ENCODE measurements at regions not wholly inside any gene's neighbourhood (a gene's known extent, or its start where the extent isn't known, plus 50 kb on each side); places are given as distances from the start of the nearest gene placed in this dataset.

DNA sequence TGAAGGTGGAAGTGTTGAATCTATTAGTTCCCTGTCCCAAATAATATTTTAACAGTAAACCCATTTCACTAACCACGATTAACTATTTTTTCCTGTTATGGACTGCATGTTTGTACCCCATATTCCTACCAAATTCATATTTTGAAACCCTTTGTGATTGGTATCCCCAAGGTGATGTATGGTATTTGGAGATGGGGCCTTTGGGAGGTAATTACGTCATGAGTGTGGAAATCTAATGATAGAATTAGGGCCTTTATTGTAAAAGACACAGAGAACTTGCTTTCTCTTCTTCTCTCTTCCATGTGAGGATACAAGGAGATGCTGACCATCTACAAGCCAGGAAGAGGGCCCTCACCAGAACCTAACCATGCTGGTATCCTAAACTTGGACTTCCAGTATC is 744.7 kb downstream of the DTWD2 start:
- no peak for FAIRE-seq
- DNase-seq (ENCODE audit: extremely low spot score, insufficient read length, low read depth): no peak

DNA sequence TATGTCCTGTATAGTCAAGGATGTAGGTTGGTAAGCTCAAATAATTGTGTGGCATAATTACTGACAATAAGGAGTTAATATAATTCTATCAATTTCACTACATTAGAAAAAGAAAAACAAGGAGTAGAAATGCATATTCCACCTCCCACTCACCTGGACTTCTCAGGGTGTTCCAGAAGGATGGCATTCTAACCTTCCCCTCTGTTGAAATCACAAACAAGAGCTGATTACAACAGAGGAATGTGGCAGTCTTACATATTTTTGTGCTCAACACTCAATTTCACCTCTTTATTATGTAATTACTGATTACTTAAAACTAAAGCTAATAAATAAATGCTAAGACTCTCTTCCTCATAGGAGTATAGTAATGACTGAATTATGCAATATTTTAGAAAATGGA is 745.3 kb downstream of the DTWD2 start:
- DNase-seq (ENCODE audit: extremely low spot score, insufficient read length, low read depth) (no peak), FAIRE-seq (no peak)

DNA sequence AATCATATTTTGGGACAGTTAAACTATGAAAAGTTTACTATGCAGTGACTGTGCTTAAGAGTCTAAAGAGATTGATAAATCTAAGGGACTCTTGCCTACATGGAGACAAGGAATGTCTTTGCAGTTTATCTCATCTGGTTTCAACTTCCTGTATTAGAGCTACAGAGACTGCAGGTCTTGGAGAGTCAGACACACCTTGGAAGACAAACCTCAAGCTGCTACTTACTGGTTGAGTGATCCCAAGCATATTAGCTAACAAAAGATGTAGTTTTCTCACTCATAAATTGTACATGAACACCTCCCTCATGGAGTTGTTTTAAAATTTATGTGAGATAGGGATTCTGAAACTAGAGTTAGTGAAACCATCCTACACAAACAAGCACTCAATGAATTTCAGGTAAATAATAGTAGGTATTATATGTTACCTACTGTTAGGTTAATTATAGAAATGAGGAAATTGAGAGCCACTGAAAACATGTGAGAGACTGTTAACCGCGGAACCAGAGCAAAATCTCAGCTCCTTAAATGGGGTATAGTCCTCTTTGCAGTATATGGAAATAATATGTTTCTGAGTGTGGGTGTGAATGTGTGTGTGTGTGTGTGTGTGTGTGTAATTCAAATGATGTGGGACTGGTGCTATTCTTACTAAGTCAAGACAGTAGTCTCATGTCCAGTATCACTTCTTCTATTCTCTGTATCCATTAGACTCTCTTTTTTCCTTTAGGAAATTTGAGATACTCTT is 752.1 kb downstream of the DTWD2 start:
- FAIRE-seq: no peak
- DNase-seq (ENCODE audit: extremely low spot score, insufficient read length, low read depth): no peak

DNA sequence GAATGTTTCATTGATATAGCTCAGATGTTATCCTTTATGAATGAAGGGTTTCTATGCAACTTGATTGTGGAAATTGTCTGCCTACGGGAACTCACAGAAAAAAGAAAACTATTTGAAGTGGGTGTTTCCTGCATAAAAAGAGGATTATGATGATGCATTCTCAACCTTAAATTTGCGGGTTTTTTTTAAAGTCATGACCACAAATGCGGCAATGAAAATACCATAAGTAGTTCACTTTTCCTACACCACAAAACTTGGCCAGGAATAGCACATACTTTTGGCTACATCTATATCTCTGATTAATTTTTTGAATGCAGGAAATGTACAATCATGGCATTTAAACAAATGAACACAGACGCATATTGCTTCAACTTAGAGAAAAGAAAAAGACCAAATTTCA is 754.7 kb downstream of the DTWD2 start:
- no peak for FAIRE-seq

DNA sequence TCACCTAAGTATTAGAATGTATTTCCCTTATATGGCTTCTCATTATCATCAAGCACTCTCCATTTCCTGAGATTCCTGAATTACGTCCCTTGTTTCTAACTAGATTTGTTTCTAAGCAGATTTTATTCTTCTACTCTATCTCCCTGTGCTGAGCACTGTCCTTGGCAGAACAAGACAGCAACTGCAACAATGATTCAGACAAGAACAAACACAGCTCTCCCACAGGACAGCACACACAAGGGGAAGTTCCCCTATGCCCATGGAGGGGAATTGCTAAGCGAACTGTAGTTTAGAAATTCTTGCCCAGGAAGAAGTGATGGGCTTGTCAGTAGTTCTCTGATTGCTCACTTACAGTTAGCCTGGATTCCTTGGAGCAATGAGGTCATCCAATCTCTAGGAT is 759.9 kb downstream of the DTWD2 start:
- no peak for FAIRE-seq
- DNase-seq (ENCODE audit: extremely low spot score, insufficient read length, low read depth): no peak

More for the DNA sequence above, 754.7 kb downstream of the DTWD2 start:
- no peak for DNase-seq (ENCODE audit: extremely low spot score, insufficient read length, low read depth)

DNA sequence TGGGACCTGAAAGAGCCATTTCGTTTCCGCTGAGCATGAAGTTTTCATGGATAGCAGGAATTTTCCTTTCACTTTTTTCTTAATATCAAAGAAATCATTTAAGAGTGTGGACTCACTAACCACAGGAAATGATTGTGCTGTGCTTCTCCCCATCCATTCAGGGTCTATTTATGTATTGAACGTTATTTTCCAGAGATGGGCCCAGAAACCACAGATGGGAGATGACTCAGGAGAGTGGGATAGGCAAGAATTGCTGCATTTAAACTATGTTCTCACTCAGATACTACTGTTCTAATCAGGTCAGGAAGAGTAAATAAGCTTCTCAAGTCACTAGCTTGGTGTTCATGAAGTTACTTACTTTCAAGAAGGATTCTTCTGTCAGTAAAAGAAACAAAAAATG is 763.8 kb downstream of the DTWD2 start:
- FAIRE-seq (no peak), DNase-seq (ENCODE audit: extremely low spot score, insufficient read length, low read depth) (no peak)

DNA sequence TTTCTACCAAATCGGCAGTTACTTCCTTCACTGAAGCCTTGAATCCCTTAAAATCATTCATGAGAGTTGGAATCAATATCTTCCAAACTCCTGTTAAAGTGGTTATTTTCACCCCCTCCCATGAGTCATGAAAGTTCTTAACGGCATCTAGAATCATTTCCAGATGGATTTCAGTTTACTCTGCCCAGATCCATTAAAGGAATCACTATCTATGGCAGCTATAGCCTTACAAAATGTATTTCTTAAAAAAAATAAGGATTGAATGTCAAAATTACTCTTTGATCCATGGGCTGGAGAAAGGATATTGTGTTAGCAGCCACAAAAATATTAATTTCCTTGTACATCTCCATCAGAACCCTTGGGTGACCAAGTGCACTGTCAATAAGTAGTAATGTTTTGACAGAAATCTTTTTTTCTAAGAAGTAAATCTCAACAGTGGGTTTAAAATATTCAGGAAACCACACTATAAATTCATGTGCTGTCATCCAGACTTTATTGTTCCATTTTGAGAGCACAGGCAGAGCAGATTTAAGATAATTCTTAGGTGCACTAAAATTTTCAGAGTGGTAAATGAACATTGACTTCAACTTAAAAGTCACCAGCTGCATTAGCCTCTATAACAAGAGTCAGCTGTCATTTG is 767.7 kb downstream of the DTWD2 start:
- DNase-seq (ENCODE audit: extremely low spot score, insufficient read length, low read depth) (no peak), FAIRE-seq (no peak)

DNA sequence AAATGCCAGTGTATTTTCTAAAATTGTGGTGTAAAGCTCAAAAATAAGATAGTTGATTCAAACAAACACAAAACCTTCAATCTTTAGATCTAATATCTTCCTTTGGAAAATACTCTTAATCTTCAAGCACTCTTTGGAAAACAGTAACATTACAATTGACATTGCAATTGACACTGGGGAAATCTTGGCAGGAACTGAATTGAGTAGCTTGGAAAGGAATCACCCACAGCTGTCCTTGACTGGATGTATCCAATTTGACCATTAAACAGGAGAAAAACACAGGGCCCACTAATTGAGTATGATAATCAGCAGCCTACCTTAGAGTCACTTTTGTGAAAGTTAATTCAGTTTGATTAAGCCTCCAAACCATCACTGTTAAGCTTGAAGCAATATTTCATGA is 776.7 kb downstream of the DTWD2 start:
- FAIRE-seq (no peak), DNase-seq (ENCODE audit: extremely low spot score, insufficient read length, low read depth) (no peak)

DNA sequence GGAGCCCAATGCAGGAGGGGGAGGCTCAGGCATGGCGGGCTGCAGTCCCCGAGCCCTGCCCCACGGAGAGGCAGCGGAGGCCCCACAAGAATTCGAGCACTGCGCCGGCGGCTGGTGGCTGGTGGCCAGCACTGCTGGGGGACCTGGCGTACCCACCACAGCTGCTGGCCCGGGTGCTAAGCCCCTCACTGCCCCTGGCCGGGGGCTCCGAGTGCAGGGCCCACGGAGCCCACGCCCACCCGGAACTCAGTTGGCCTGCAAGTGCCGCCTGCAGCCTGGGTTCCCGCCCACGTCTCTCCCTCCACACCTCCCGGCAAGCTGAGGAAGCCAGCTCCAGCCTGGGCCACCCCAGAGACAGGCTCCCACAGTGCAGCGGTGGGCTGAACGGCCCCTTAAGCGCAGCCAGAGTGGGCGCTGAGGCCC is 780.3 kb downstream of the DTWD2 start:
- FAIRE-seq (no peak), DNase-seq (ENCODE audit: extremely low spot score, insufficient read length, low read depth) (no peak)

DNA sequence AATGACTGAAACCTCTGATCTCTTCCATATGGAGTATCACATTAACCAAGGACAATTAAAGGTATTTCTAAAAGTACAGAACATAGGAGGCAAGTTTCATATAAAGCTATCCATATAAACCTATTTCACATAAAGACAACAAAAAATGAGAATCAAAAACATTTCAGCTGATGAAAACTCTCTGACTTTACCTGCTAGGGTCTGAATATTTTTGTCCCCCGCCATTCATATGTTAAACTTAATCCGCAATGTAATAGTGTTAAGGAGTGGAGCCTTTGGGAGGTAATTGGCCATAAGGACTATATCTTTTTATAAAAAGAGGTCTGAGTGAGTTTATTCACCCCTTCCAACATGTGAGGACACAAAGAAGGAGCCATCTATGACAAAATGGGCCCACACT is 788.5 kb downstream of the DTWD2 start:
- no peak for FAIRE-seq

DNA sequence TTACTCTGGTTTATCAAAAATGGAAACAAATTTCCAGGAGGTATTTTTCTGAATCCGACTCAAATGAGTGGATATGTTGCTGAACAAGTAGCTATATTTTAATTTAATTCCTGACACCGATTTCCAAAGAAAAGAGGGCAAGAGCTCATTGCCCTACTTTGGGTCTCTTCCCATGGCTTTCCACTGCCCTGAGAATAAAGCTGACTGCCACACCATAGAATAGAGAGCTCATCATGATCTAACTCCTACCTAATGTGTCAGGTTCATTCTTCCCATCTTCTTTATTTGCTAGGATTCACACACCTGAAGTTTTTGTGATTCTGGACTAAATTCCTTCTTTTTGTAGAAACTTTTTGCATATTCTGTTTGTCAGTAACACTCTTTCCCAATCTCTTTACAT is 792.1 kb downstream of the DTWD2 start:
- DNase-seq (ENCODE audit: extremely low spot score, insufficient read length, low read depth): no peak
- FAIRE-seq: no peak

More for the DNA sequence above, 788.5 kb downstream of the DTWD2 start:
- DNase-seq (ENCODE audit: extremely low spot score, insufficient read length, low read depth): no peak

DNA sequence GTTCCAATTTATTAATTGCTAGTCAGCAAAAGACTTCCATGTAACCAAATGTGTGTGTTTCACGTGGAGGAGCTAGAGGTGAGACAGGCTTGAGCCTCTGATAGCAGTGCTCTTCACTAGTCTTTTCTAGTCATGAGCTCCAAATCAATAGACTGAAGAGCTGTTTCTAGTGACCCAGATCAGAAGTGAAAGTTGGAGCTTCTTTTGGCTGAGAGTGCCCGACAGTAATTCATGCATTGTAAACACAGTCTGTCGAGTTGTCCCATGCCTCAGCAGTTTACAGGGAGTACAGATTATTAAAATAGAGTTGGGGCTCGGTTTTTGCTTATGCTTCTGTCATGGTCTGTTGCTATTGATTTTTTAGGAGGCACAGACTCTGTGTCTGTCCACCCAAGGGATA is 793.1 kb downstream of the DTWD2 start:
- DNase-seq (ENCODE audit: extremely low spot score, insufficient read length, low read depth) (no peak), FAIRE-seq (no peak)

DNA sequence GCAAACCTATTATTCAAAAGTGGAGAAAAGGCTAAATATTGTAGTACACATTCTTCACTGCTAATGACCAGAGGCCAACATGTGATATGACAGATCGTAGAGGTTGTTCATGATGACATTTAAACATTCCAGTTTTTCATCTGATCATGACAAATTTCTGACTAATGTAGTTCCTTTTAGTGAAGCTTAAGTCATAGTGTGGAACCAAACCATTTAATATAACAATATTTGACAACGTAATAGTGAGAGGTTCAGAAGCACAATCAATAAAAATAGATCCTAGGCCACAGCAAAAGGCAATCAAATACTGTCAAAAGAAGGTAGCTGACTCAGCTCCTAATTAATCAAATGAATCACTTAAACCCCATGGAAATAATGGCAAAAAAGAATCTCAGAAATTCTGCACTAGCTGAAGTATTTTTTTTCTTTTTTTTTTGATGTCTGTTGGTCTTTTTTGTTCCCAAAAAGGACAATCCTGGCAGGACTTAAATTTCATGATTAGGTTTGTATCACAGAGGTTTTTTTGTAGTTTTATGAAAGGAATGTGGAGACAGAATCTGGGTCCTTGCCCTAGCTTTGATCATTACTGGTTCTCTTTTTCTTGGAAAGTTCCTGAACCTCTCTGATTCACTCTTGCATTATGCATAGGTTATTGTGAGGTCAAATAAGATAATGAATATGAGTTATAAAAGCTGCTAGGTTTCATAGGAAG is 795.0 kb downstream of the DTWD2 start:
- DNase-seq (ENCODE audit: extremely low spot score, insufficient read length, low read depth) (no peak), FAIRE-seq (no peak)

DNA sequence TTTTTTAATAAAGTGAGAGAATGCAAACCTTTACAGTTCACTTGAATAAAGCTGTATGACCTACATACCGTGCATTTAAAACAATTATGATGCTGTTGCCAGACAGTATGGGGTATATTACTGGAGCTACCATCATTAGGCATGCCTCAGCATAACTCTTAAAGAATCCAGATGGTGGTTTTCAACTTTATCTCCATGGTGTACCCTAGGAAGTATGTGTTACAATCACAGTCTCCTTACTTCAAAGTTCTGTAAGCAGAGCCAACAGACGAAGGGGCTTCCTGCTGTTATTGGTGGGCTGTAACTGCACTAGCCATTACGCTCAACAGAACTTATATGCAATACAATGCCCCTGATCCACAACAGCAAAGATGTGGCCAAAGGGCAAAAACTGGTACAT is 803.3 kb downstream of the DTWD2 start:
- no peak for DNase-seq (ENCODE audit: extremely low spot score, insufficient read length, low read depth)
- no peak for FAIRE-seq

DNA sequence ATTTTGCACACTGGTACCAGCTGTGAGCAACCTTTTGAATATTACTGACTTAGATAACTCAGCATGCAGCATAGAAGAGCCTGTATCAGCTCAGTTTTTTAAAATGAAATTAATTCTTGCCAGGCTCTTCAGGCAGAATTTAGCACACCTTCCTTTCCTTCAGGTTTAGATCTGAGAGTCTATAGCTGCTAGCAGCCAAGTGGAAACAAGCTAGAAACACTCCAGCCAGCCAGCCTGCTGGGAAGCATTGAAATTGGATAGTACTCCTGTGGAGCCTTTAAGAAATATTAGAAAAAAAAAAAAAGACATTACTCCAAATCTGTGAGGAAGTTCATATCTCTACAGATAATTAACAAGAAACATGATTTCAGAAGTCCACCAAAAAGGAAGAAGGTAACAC is 812.2 kb downstream of the DTWD2 start:
- FAIRE-seq (no peak), DNase-seq (ENCODE audit: extremely low spot score, insufficient read length, low read depth) (no peak)

DNA sequence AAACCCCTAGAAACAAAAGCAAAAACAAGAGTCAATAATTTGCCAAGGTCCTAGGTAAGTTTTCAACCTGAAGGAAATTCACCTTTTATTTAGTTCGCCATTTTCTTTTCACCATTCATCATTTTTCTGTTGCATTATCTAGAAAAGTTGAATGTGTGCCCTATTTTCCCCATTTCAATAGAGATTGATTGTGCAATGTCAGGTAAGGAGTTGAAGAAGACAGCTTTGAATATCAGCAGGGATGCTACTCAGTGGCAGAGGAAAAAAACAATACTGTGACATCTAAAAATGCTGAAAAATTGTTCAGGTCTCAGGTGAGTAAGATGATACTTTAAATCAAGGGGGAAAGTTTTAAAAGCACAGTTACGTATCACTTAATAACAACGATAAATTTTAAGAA is 813.7 kb downstream of the DTWD2 start:
- DNase-seq (ENCODE audit: extremely low spot score, insufficient read length, low read depth): no peak
- peak; percentile 5 for FAIRE-seq

DNA sequence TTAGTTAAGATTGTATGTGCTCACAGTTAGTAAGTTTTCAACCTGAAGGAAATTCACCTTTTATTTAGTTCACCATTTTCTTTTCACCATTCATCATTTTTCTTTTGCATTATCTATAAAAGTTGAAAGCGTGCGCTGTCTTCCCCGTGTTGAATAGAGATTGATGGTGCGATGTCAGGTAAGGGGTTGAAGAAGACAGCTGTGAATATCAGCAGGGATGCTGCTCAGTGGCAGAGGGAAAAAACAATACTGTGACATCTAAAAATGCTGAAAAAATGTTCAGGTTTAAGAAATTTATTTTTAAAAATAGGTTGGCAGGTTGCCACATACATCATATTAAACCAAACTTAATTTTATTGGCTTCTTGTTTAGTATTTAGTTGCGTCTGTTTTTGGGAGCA is 815.0 kb downstream of the DTWD2 start:
- no peak for FAIRE-seq
- DNase-seq (ENCODE audit: extremely low spot score, insufficient read length, low read depth): no peak

DNA sequence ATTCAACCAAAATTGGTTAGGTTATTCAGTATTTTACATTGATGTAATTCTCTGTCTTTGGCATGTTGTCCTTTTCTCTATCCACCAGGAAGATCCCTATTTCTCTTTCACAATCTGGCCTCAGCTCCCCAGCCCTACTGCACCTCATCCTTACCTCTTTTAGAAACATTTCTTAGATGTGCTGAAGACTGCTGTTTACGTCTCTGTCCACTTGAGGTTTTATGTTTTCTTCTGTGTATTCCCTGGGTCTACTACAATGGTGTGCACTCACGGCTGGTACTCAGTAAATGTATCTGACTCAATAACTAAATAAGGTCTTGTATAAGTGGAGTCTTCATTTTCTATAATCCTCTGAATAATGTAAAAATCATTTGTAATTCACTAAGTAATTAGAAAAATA is 822.7 kb downstream of the DTWD2 start:
- DNase-seq (ENCODE audit: extremely low spot score, insufficient read length, low read depth) (no peak), FAIRE-seq (no peak)

DNA sequence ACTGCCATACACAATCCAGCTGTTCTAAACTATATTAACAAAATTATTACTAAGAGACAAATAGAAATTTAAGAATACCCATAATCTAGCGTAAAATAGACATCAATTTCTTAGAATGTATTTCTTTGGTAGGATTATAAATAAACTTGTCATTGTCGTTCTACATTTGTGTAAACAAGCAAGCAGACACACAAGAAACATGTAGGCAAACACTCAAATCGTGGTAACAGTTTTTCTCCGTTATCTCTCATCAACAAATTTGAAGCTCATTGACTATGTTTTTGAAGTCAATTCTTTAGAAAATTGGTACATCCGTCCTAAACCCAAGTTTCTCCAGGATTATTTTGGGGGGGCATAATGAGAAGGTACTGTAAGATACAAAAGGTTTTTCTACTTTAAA is 832.2 kb downstream of the DTWD2 start:
- no peak for FAIRE-seq
- DNase-seq (ENCODE audit: extremely low spot score, insufficient read length, low read depth): no peak

DNA sequence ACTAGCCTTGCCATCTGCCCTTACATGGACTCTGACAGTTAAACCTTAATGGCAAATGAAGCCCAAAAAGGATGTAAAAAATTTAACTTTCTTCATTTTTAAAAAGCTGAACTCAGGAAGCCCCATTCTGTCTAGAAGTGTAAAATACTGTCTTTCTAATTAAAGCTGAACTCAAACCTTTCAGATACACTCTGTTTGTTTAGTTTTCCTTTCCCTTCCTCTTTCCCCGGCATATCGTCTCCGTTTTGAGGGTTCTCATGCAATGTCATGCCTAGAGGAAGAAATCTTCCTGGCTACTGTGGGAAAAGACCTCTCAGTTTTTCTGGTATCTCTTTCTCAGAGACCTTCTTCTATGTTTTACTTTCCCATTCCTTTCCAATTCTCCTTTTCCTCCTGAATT is 841.5 kb downstream of the DTWD2 start:
- FAIRE-seq: peak; percentile 9

DNA sequence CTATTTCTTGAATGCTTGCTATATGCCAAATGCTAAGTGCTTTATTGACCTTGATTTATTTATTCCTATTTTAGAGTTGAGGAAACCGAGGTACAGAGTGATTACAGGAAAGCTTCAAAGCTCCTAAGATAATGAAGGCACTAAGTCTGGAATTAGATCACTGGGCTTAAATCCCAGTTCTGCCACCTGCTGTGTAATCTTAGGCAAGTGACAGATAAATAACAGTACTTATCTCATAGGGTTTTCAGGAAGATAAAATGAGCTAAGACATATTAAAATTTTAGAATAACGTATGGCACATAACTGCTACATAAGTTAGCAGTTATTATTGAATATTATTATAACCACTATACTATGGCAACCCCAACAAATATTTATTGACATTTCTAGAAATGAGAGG is 843.8 kb downstream of the DTWD2 start:
- FAIRE-seq: no peak
- no peak for DNase-seq (ENCODE audit: extremely low spot score, insufficient read length, low read depth)

More for the DNA sequence above, 841.5 kb downstream of the DTWD2 start:
- DNase-seq (ENCODE audit: extremely low spot score, insufficient read length, low read depth): no peak

All from GM18507 (cell line).